HAP-1 (cell line): ENCODE measurements at regions not wholly inside any gene's neighbourhood (a gene's known extent, or its start where the extent isn't known, plus 50 kb on each side); places are given as distances from the start of the nearest gene placed in this dataset.
A peak's percentile ranks its signal among the peaks of the same experiment; 100 is the strongest.

Experiments used
- DNase-seq, 2 experiments: peaks; one replicate each; pipeline ENCODE4 v3.0.0-alpha.2; 2016 to 2020; ENCODE audit warnings: low spot score in 2 of 2
- H3K27me3 ChIP-seq: fragments of 250-450 bp; sonication (Bioruptor Pico); 2 replicates; pipeline ENCODE4 v1.5.1; 2020; ENCODE audit warnings: low read depth, mild to moderate bottlenecking, moderate library complexity
- H3K36me3 ChIP-seq: fragments of 250-450 bp; sonication (Bioruptor Pico); replicated peaks from 2 replicates; pipeline ENCODE4 v1.5.1; 2020; ENCODE audit warnings: mild to moderate bottlenecking
- H3K4me1 ChIP-seq: fragments of 250-450 bp; sonication (Bioruptor Pico); 2 replicates; pipeline ENCODE4 v1.5.1; 2020; ENCODE audit warnings: mild to moderate bottlenecking
- H3K4me3 ChIP-seq: fragments of 250-450 bp; sonication (Bioruptor Pico); 2 replicates; pipeline ENCODE4 v1.5.1; 2020; ENCODE audit warnings: mild to moderate bottlenecking, moderate library complexity
- H3K9me3 ChIP-seq: fragments of 250-450 bp; sonication (Bioruptor Pico); 2 replicates; pipeline ENCODE4 v1.5.1; 2020; ENCODE audit warnings: mild to moderate bottlenecking, moderate library complexity
- in situ Hi-C: fragments of 300-500 bp; cut with MboI; formaldehyde crosslinking; loops from 3 replicates; pipeline ENCODE4 v1.14.3; 2020; ENCODE audit warnings: low sequenced_read_pairs, inconsistent platforms, mixed read lengths

DNA sequence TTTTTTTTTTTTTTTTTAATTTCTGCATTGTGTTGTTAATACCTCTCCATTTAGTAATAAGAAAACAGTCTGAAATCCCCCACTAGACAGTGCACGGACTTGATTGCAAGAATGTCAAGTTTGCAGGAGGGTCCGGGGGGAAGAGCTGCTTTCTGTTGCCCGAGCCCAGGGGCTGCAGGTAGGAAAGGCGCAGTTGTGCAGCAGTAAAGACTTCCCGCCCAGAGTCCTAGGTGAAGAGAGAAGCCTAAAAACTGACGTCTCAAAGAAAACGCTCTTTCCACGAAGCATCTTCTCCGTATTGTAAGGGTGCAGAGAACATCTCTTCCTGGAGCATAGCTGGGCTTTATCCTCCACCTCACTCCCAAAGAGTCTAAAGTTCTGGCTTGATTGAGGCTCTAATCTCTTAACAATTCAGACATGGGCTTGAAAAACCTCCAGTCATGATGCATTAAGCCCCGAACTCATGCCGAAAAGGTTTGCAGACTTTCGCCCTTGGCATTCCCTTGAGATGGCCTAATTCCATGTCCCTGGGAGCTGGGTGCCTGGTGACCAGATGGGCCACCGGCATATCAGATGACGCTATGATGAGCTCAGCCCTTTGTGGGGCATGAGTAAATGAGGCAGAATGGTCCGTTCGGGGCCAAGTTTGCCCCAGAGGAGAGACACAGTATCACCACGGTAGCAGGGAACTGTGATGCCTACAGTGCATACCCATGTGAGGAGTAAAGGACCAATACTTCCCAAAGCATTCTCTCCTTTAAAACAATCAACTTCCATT is 436.2 kb upstream of the ZFHX3 start:
- in situ Hi-C loops: no loop called here
- peak in 1 of 2 experiments; percentile 57 for DNase-seq
- Histone ChIP-seq H3K4me3 (no peak overlapping the region), H3K27me3 (no peaks in the 10 kb centered on the region), H3K4me1 (peaks cover 15% of the 10 kb centered on the region), H3K36me3 (no peaks in the 10 kb centered on the region), H3K9me3 (no peaks in the 10 kb centered on the region)

DNA sequence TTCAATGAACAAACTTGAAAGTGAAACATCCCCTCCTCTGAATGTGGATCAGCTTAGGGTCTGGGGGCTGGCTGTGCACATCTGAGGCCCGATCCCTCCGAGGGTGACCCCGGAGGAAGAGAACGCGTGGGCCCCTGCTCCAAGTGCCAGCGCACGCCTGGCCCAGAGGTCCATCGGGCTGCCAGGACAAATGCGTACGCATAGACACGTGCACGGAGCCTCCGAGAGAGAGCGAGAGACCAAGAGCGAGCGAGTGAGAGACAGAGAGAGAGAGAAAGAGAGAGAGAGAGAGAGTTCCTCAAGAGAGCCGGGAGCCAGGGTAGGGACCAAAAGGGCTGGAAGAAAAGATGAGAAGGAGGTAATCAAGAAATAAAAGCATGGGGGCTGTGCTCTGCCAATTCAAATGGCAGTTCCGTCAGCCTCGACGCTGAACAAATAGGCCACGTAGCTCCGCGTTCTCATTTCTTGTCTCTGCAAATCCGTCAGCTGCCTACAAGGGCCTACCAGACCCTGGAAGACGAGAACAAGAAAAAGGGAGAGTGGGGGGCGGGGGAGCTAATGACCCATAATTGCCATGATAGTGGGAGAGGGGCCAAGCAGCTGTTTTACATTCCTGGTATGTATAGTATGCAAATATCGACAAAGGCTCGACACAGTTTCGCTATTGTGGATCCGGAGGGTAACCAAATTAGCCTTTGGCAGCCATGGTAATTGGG is 435.3 kb upstream of the ZFHX3 start:
- Histone ChIP-seq H3K27me3 (no peaks in the 10 kb centered on the region), H3K4me1 (peaks cover 15% of the 10 kb centered on the region), H3K9me3 (no peaks in the 10 kb centered on the region), H3K36me3 (no peaks in the 10 kb centered on the region), H3K4me3 (no peak overlapping the region)
- DNase-seq: peak; percentile 64 to 87
- in situ Hi-C loops: no loop called here

DNA sequence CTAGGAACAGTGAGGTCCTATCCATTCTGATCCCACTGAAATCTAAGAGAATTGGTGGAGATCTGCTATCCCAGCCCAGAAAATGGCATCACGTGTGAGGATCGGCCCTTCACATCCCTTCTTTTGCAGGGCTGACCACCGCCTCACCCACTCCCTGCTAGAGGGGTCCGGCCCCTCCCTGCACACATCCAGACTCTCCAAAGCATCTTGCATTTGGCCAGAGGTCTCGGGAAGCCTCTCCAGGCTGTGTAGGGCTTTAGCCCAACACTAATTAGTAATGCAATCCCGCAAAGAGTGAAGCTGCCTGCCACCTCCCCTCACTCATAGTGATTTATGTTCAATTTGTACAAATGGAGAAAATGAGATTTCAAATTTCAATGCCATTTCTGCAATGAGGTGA is 434.4 kb upstream of the ZFHX3 start:
- Histone ChIP-seq H3K27me3 (no peaks in the 10 kb centered on the region), H3K4me1 (peaks cover 15% of the 10 kb centered on the region), H3K36me3 (no peaks in the 10 kb centered on the region), H3K4me3 (no peak overlapping the region), H3K9me3 (no peaks in the 10 kb centered on the region)
- DNase-seq: no peak
- in situ Hi-C loops: no loop called here

DNA sequence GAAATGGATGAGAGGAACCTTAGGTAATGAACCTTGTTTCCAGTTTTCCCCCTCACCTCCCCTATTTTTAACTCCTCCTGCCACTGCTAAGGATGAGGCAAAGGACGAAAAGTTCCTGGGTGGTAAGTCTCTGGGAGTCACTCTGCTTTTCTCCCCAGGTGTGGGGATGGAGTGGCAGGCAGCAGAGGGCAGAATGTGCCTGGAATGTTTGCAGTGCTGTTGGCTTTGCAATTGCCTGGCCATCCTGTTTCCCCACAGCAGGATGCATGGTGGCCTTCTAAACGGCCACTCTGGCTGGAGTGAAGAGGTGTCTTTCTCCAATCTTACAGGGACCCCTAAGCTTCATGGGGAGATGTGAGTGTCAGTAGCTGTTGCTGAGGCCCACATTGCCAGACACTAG is 432.5 kb upstream of the ZFHX3 start:
- in situ Hi-C loops: no loop called here

DNA sequence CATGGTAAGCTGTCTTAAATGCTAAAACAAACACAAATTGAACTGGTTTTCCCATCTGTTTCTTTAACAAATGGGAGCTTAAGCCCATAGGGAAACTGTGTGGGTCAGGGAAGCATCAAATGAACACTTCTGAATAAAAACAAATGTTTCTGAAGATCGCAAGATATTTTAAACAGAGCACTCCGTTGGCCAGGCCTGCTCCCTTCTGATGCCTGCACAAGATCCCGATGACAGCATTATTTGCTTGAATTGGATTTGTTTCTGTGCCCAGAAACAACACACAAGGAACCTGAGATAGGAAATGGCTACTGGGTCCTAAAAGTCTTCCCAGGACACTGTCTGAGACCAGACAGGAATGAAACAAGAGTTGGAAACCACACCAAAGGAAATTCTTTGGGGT is 425.8 kb upstream of the ZFHX3 start:
- Histone ChIP-seq H3K4me3 (no peak overlapping the region), H3K36me3 (no peaks in the 10 kb centered on the region), H3K27me3 (no peaks in the 10 kb centered on the region), H3K9me3 (no peaks in the 10 kb centered on the region), H3K4me1 (no peaks in the 10 kb centered on the region)
- no peak for DNase-seq
- in situ Hi-C loops: no loop called here

More for the DNA sequence above, 432.5 kb upstream of the ZFHX3 start:
- no peaks in the 10 kb centered on the region for H3K9me3 ChIP-seq
- H3K4me1 ChIP-seq: peaks cover 15% of the 10 kb centered on the region
- H3K36me3 ChIP-seq: no peaks in the 10 kb centered on the region
- no peak for DNase-seq
- no peak overlapping the region for H3K4me3 ChIP-seq
- H3K27me3 ChIP-seq: no peaks in the 10 kb centered on the region

DNA sequence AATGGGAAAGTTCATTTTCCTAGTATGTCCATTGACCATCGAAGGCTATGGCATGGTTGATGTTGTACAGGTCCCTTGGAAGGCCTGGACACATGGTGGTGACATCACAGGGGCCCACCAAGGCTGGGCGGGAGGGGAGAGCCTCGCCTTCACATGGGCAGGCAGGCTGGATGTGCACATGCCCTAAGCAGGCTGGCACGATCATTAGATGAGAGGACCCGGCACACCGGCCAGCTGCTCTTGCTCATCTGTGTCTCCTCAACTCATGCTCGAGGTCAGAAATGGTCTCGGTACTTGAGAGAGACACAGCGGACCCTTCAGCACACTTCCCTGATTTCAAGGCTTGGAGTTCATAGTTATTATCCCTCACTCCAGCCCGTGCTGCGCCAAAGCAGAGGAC is 416.9 kb upstream of the ZFHX3 start:
- no peaks in the 10 kb centered on the region for H3K4me1 ChIP-seq
- H3K9me3 ChIP-seq: 0 out of 2 replicates have a peak, but pooled peaks cover 3% of the 10 kb centered on the region
- H3K4me3 ChIP-seq: no peak overlapping the region
- in situ Hi-C loops: no loop called here
- H3K27me3 ChIP-seq: no peaks in the 10 kb centered on the region
- no peaks in the 10 kb centered on the region for H3K36me3 ChIP-seq
- no peak for DNase-seq

DNA sequence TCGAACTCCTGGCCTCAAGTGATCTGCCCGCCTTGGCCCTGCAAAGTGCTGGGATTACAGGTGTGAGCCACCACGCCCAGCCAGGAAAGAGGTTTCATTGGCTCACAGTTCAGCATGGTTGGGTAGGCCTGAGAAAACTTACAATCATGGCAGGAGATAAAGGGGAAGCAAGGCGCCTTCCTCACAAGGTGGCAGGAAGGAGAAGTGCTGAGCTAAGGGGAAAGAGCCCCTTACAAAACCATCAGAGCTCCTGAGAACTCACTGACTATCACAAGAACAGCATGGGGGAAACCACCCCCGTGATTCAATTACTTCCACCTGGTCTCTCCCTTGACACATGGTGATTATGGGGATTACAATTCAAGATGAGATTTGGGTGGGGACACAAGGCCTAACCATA is 411.7 kb upstream of the ZFHX3 start:
- Histone ChIP-seq H3K36me3 (no peaks in the 10 kb centered on the region), H3K27me3 (no peaks in the 10 kb centered on the region), H3K4me1 (no peaks in the 10 kb centered on the region), H3K4me3 (no peak overlapping the region), H3K9me3 (0 out of 2 replicates have a peak, but pooled peaks cover 3% of the 10 kb centered on the region)
- no peak for DNase-seq
- in situ Hi-C loops: no loop called here

DNA sequence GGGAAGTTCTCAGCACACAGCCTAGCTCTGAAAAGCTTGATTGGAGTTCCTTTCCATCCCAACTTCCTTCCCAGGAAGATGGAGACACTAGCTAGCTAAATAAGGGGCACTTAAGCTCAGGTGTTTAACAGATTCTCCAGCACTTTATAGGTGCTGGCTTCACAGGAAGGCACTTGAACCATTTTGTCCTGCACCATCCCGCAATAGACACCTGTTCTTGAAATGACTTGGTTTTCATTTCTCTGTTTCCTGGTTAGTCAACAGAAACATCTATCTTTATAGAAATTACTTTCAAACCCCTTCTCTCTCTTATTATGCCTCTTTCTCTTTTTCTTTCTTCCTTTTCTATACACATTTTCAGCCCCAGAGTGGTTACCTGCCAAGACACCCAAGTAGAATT is 409.9 kb upstream of the ZFHX3 start:
- H3K36me3 ChIP-seq: no peaks in the 10 kb centered on the region
- no peaks in the 10 kb centered on the region for H3K27me3 ChIP-seq
- in situ Hi-C loops: no loop called here
- DNase-seq: no peak
- 0 out of 2 replicates have a peak, but pooled peaks cover 3% of the 10 kb centered on the region for H3K9me3 ChIP-seq
- H3K4me1 ChIP-seq: no peaks in the 10 kb centered on the region
- H3K4me3 ChIP-seq: no peak overlapping the region

DNA sequence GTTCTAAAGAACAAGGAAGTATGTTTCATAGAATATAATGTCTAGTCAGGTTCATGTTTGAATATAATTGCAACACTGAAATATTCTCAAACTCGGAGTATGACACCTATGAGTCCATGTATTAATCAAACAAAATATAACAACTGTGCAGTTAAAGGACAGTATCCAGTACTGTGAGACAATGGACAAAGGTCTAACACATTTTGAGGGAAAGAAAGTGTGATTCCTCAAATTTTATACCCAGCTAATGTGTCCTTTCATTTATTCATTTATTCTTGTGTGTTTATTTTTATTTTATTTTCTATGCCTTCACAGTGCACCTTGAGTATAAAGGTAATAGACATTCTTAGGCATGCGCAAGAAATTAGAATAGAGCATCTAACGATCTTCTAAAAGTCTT is 401.0 kb upstream of the ZFHX3 start:
- H3K36me3 ChIP-seq: no peaks in the 10 kb centered on the region
- in situ Hi-C loops: no loop called here
- H3K27me3 ChIP-seq: no peaks in the 10 kb centered on the region
- H3K9me3 ChIP-seq: peaks cover 2% of the 10 kb centered on the region; the same call in 1 of the 2 replicates
- H3K4me1 ChIP-seq: no peaks in the 10 kb centered on the region
- no peak for DNase-seq
- no peak overlapping the region for H3K4me3 ChIP-seq

DNA sequence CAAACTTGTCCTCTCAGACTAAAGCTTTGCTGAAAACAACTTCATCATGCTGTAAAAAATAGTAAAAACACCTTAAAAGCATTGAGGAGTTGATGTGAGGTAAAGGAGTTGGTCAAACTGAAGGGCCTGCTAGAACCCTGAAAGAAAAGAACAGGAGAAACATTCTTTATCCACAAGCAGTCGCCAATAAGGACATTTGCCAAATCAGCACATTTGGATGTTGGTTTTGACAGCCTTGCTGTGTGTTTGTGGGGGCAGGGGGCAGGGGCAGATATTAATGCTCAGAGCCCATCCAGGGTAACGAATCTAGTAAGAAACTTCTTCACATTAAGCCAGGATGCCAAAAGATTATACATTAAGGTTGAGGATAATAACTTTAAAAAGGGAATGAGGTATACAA is 399.9 kb upstream of the ZFHX3 start:
- H3K36me3 ChIP-seq: no peaks in the 10 kb centered on the region
- peaks cover 2% of the 10 kb centered on the region; the same call in 1 of the 2 replicates for H3K9me3 ChIP-seq
- H3K27me3 ChIP-seq: no peaks in the 10 kb centered on the region
- no peak overlapping the region for H3K4me3 ChIP-seq
- no peaks in the 10 kb centered on the region for H3K4me1 ChIP-seq
- in situ Hi-C loops: no loop called here
- DNase-seq: no peak

DNA sequence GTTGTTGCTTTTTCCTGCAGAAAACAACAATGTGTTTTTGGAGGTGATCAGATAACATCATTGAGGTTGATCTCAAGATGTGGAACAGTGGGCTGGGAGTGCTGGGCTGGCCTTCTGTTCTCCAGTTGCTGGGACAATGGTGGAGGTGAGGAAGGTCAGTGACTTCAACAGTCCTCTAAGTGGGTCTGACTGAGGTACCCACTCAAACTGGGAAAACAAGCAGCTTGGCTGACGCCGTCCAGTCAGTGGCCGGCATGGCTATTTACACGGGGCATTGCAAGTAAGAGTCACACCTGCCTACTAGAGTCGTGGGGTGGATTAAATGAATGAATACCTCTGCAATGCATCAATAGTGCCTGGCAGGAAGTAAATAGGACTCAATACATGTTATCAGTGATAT is 386.7 kb upstream of the ZFHX3 start:
- Histone ChIP-seq H3K9me3 (no peaks in the 10 kb centered on the region), H3K4me3 (no peak overlapping the region), H3K27me3 (peaks cover 2% of the 10 kb centered on the region; the same call in 1 of the 2 replicates), H3K36me3 (no peaks in the 10 kb centered on the region), H3K4me1 (no peaks in the 10 kb centered on the region)
- in situ Hi-C loops: no loop called here
- DNase-seq: no peak

DNA sequence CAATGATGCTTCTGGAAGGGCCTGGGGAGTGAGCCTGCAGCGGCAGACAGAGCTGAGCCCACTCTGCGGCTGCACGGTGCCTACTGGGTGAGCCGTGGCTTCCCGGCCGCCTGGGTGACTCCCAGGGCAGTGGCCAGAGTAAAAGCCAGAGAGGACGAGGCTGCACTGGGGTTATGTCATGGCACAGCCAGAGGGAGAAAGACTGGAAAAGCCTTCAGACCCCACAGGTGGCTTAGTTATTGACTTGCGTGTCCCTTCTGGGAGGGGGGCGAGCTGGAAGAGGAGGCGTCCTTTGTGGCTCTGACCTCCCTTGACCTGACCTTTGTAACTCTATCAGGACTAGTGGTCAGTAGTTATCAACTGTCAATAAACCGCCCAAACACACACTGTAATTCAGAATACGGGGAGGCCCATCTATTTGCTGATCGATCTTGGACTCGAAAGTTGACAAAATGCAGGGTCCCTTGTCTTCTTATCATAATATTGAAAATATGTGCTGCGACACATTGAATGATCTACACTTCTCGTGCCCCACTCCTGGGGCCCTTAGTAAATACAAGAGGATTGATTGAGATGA is 385.9 kb upstream of the ZFHX3 start:
- in situ Hi-C loops: no loop called here
- DNase-seq: no peak

DNA sequence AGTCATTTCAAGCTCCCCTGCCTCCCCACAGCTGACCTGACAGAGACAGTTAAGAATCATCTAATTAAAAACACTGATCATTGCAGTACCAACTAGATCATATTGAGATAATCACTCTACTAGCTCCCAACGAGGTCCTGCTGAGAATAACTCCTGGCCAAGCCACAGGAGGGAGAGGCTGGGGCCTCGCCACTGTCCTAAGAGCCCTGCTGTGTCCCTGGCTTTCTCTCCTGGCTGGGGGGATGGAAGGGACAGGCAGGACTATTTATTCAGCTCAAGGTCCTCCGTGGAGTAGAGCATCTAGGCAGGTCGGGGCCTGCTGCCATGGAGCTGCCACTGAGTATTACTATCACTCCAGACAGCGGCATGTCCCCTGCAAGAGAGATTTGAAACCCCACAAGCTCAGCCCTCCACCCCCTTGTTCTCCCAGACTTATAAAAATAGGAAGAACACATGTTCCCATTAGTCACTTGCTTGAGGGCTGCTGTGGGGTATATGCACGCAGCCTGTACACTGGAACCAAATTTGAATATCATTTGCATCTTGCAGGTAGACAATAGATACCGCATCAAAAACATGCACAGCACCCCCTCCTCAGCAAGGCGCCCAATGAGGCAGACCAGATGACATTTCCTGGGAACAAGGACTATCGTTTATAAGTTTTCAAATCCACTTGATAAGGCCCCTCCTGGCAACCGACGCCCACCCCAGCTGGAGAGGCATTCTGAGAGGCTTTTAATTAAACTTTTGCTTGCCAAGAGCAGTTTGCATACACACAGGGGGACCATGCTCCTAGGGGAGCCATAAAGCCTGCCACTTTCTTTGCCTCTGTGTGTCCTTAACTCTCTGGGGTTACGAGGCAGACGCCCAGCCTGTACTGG is 385.2 kb upstream of the ZFHX3 start:
- Histone ChIP-seq H3K4me1 (no peaks in the 10 kb centered on the region), H3K36me3 (no peaks in the 10 kb centered on the region), H3K27me3 (peaks cover 2% of the 10 kb centered on the region; the same call in 1 of the 2 replicates), H3K9me3 (no peaks in the 10 kb centered on the region), H3K4me3 (no peak overlapping the region)
- DNase-seq: no peak
- in situ Hi-C loops: no loop called here

More for the DNA sequence above, 385.9 kb upstream of the ZFHX3 start:
- H3K36me3 ChIP-seq: no peaks in the 10 kb centered on the region
- H3K27me3 ChIP-seq: peaks cover 2% of the 10 kb centered on the region; the same call in 1 of the 2 replicates
- no peak overlapping the region for H3K4me3 ChIP-seq
- no peaks in the 10 kb centered on the region for H3K9me3 ChIP-seq
- no peaks in the 10 kb centered on the region for H3K4me1 ChIP-seq
